ENCODE measurements at regions not wholly inside any gene's neighbourhood (a gene's known extent, or its start where the extent isn't known, plus 50 kb on each side); places are given as distances from the start of the nearest gene placed in this dataset.

- TF ChIP-seq CSRNP3 (CRISPR knock-in tag; IDR thresholded peaks at IDR 0.05) (no peak), SNAI2 (CRISPR knock-in tag; IDR thresholded peaks at IDR 0.05) (no peak), ESRRG (CRISPR knock-in tag; IDR thresholded peaks at IDR 0.05) (no peak), TSHZ2 (CRISPR knock-in tag; IDR thresholded peaks at IDR 0.05) (no peak), CSDC2 (CRISPR knock-in tag; IDR thresholded peaks at IDR 0.05) (no peak), PATZ1 (CRISPR knock-in tag; IDR thresholded peaks at IDR 0.05; ENCODE audit: borderline replicate concordance) (no peak), RARB (CRISPR knock-in tag; IDR thresholded peaks at IDR 0.05) (no peak), ZC3H10 (CRISPR knock-in tag; IDR thresholded peaks at IDR 0.05) (no peak), TOX (CRISPR knock-in tag; IDR thresholded peaks at IDR 0.05; ENCODE audit: borderline replicate concordance) (no peak), ISL1 (CRISPR knock-in tag; IDR thresholded peaks at IDR 0.05) (no peak), GLIS3 (CRISPR knock-in tag; IDR thresholded peaks at IDR 0.05) (no peak), ZNF70 (CRISPR knock-in tag; IDR thresholded peaks at IDR 0.05) (no peak)
- ATAC-seq = no peak
Measured at GRCh38 chr15:98202256-98202655, 241.8 kb downstream of the ARRDC4 start.

GRCh38 chr15:98203872-98204660 is 243.6 kb downstream of the ARRDC4 start:
- TF ChIP-seq TSHZ2 (CRISPR knock-in tag; IDR thresholded peaks at IDR 0.05) (no peak), ZFP3 (CRISPR knock-in tag; IDR thresholded peaks at IDR 0.05) (no peak), TCF4 (CRISPR knock-in tag; IDR thresholded peaks at IDR 0.05; ENCODE audit: borderline replicate concordance) (no peak), ZNF70 (CRISPR knock-in tag; IDR thresholded peaks at IDR 0.05) (no peak), TOX (CRISPR knock-in tag; IDR thresholded peaks at IDR 0.05; ENCODE audit: borderline replicate concordance) (no peak), ISL1 (CRISPR knock-in tag; IDR thresholded peaks at IDR 0.05) (no peak), CSRNP3 (CRISPR knock-in tag; IDR thresholded peaks at IDR 0.05) (no peak), ESRRG (CRISPR knock-in tag; IDR thresholded peaks at IDR 0.05) (no peak), ZNF8 (CRISPR knock-in tag; IDR thresholded peaks at IDR 0.05) (no peak), ZNF565 (CRISPR knock-in tag; conservative IDR thresholded peaks at IDR 0.05; ENCODE audit: low read depth) (no peak), ZFP30 (CRISPR knock-in tag; IDR thresholded peaks at IDR 0.05) (no peak), GLIS3 (CRISPR knock-in tag; IDR thresholded peaks at IDR 0.05) (no peak), OSR1 (CRISPR knock-in tag; IDR thresholded peaks at IDR 0.05) (no peak)
- ATAC-seq = no peak

- ATAC-seq = no peak
- TF ChIP-seq SNAI2 (CRISPR knock-in tag; IDR thresholded peaks at IDR 0.05) (no peak), TOX (CRISPR knock-in tag; IDR thresholded peaks at IDR 0.05; ENCODE audit: borderline replicate concordance) (no peak), TSHZ2 (CRISPR knock-in tag; IDR thresholded peaks at IDR 0.05) (no peak), ZNF8 (CRISPR knock-in tag; IDR thresholded peaks at IDR 0.05) (no peak), ZNF565 (CRISPR knock-in tag; conservative IDR thresholded peaks at IDR 0.05; ENCODE audit: low read depth) (no peak)
Measured at GRCh38 chr15:98207928-98208327, 247.4 kb downstream of the ARRDC4 start.
